Suprapubic skin (tissue), 4 donors: ENCODE measurements at regions not wholly inside any gene's neighbourhood (a gene's known extent, or its start where the extent isn't known, plus 50 kb on each side); places are given as distances from the start of the nearest gene placed in this dataset.

ENCODE experiments used
- POLR2A ChIP-seq, 2 donors: fragments of 450-650 bp; IDR thresholded peaks; one replicate each; pipeline ENCODE4 v1.6.1; 2017; ENCODE audit warnings: antibody characterized with exemption in 2 of 2, mild to moderate bottlenecking in 2 of 2, moderate library complexity in 2 of 2
- POLR2AphosphoS5 ChIP-seq, 3 donors: sonication (generic); formaldehyde crosslinking; IDR thresholded peaks; one replicate each; pipeline ENCODE4 v1.6.1; 2017; ENCODE audit warnings: antibody characterized with exemption in 3 of 3
- TF ChIP-seq, protein P1 (sequence below), 2 donors: fragments of 200-600 bp in 1 of 2; fragments of 450-650 bp in 1 of 2; sonication (generic) in 1 of 2; IDR thresholded peaks; one replicate each; pipeline ENCODE4 v1.5.1; 2016 to 2019; ENCODE audit warnings: antibody characterized with exemption in 2 of 2, mild to moderate bottlenecking in 1 of 2, moderate library complexity in 1 of 2

DNA sequence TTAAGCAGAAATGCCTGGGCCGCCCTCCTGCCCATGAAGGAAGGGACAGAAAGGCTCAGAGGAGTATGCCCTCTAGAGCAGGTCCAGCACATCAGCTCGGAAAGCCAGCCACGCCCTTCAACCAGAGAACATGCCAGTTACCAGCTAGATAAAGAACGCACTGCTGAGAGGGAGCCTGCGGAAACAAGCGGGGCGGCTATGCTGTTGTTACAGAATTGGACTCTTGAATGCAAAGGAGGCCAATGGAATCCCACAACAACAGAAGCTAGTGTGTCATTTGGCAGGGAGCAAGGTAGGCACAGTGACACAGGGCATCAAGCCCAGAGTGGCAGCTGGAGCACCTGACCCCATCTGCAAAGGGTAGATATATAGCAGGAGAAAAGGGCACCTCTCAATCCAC, 242.9 kb upstream of the ID2 start:
- TF ChIP-seq POLR2AphosphoS5 (IDR thresholded peaks at IDR 0.05) (no peak), POLR2A (IDR thresholded peaks at IDR 0.05) (no peak)
- TF ChIP-seq, protein P1, sequence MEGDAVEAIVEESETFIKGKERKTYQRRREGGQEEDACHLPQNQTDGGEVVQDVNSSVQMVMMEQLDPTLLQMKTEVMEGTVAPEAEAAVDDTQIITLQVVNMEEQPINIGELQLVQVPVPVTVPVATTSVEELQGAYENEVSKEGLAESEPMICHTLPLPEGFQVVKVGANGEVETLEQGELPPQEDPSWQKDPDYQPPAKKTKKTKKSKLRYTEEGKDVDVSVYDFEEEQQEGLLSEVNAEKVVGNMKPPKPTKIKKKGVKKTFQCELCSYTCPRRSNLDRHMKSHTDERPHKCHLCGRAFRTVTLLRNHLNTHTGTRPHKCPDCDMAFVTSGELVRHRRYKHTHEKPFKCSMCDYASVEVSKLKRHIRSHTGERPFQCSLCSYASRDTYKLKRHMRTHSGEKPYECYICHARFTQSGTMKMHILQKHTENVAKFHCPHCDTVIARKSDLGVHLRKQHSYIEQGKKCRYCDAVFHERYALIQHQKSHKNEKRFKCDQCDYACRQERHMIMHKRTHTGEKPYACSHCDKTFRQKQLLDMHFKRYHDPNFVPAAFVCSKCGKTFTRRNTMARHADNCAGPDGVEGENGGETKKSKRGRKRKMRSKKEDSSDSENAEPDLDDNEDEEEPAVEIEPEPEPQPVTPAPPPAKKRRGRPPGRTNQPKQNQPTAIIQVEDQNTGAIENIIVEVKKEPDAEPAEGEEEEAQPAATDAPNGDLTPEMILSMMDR (IDR thresholded peaks at IDR 0.05), result no peak
